Prostate gland (tissue), 2 donors: ENCODE measurements at regions not wholly inside any gene's neighbourhood (a gene's known extent, or its start where the extent isn't known, plus 50 kb on each side); places are given as distances from the start of the nearest gene placed in this dataset.
A peak's percentile ranks its signal among the peaks of the same experiment; 100 is the strongest.

Experiments used
- DNase-seq: peaks from one replicate; pipeline ENCODE4 v3.0.0-alpha.2; 2019; ENCODE audit warnings: low spot score
- H3K27ac ChIP-seq, 2 donors: fragments of 200-600 bp; sonication (generic); 2 replicates each; pipeline ENCODE4 v1.5.1; 2017 to 2019
- H3K27me3 ChIP-seq: fragments of 200-600 bp; sonication (generic); replicated peaks from 2 replicates; pipeline ENCODE4 v1.5.1; 2019; ENCODE audit not compliant: insufficient read depth
- H3K36me3 ChIP-seq, 2 donors: fragments of 200-600 bp; sonication (generic); 1 replicate in 1 of 2; 2 replicates in 1 of 2; pipeline versions ENCODE4 v1.5.1 to v1.8.1; 2017 to 2019
- H3K4me1 ChIP-seq: fragments of 200-600 bp; sonication (generic); replicated peaks from 2 replicates; pipeline ENCODE4 v1.5.1; 2019
- H3K4me3 ChIP-seq, 2 donors: fragments of 200-600 bp; sonication (generic); 2 replicates each; pipeline ENCODE4 v1.5.1; 2017 to 2019
- H3K9me3 ChIP-seq: fragments of 200-600 bp; sonication (generic); 2 replicates; pipeline ENCODE4 v1.5.1; 2017
- POLR2A ChIP-seq: fragments of 450-650 bp; IDR thresholded peaks from one replicate; pipeline ENCODE4 v1.6.1; 2016; ENCODE audit warnings: antibody characterized with exemption, mild to moderate bottlenecking
- POLR2AphosphoS5 ChIP-seq: sonication (generic); formaldehyde crosslinking; IDR thresholded peaks from one replicate; pipeline ENCODE4 v1.6.1; 2017; ENCODE audit warnings: antibody characterized with exemption
- WGBS: methylation state at CpG from one replicate; pipeline ENCODE4 v1.1.5; 2018; 5-methylcytosine and 5-hydroxymethylcytosine counted together
- intact Hi-C: fragments of 100-400 bp; cut with DNase I; formaldehyde crosslinking; loops from one replicate; pipeline ENCODE4 v1.14.2; 2022
- TF ChIP-seq, protein P1 (sequence below), 4 experiments: fragments of 200-600 bp in 2 of 4; fragments of 450-650 bp in 2 of 4; sonication (generic) in 2 of 4; IDR thresholded peaks; 1 replicate in 3 of 4; 2 replicates in 1 of 4; pipeline ENCODE4 v1.5.1; 2016 to 2019; ENCODE audit warnings: antibody characterized with exemption in 4 of 4, mild to moderate bottlenecking in 2 of 4, moderate library complexity in 2 of 4

DNA sequence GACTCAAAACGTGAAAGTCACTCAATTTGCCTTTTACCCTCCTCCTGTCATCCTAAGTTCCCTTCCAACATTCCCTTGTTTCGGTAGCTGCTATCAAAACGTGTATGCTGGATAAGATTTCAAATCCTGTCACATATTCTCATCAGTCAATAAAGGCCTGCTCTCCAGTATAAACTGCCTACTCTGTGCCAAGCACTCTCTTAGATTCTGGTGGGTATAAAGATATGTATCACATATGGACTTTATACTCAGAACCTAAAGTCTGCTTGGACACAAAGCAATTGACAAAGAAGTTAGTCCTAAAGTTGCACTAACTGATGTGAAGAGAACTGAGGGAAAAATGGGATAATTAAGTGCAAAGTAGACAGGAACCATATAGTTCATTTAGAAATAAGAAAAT, 476.6 kb upstream of the MARCKS start:
- no peak overlapping the region for H3K4me3 ChIP-seq
- H3K27ac ChIP-seq: no peak overlapping the region
- H3K9me3 ChIP-seq: no peaks in the 10 kb centered on the region
- DNase-seq: no peak
- intact Hi-C loops: no loop called here
- WGBS: 71% methylated on average over 3 of the region's 3 CpGs
- no peaks in the 10 kb centered on the region for H3K4me1 ChIP-seq
- TF ChIP-seq POLR2A (no peak), POLR2AphosphoS5 (no peak)
- TF ChIP-seq, protein P1, sequence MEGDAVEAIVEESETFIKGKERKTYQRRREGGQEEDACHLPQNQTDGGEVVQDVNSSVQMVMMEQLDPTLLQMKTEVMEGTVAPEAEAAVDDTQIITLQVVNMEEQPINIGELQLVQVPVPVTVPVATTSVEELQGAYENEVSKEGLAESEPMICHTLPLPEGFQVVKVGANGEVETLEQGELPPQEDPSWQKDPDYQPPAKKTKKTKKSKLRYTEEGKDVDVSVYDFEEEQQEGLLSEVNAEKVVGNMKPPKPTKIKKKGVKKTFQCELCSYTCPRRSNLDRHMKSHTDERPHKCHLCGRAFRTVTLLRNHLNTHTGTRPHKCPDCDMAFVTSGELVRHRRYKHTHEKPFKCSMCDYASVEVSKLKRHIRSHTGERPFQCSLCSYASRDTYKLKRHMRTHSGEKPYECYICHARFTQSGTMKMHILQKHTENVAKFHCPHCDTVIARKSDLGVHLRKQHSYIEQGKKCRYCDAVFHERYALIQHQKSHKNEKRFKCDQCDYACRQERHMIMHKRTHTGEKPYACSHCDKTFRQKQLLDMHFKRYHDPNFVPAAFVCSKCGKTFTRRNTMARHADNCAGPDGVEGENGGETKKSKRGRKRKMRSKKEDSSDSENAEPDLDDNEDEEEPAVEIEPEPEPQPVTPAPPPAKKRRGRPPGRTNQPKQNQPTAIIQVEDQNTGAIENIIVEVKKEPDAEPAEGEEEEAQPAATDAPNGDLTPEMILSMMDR (IDR thresholded peaks at IDR 0.05): no peak
- no peaks in the 10 kb centered on the region for H3K36me3 ChIP-seq
- no peaks in the 10 kb centered on the region for H3K27me3 ChIP-seq

- Histone ChIP-seq H3K4me1 (no peaks in the 10 kb centered on the region), H3K36me3 (no peaks in the 10 kb centered on the region), H3K4me3 (no peak overlapping the region), H3K27me3 (no peaks in the 10 kb centered on the region), H3K9me3 (no peaks in the 10 kb centered on the region), H3K27ac (no peak overlapping the region)
- intact Hi-C loops: no loop called here
- TF ChIP-seq, protein P1 (IDR thresholded peaks at IDR 0.05): no peak
- no peak for TF ChIP-seq POLR2A
- no peak for TF ChIP-seq POLR2AphosphoS5
- no peak for DNase-seq
These were observed 475.9 kb upstream of the MARCKS start for GRCh38 chr6:113381232-113381631.

GRCh38 chr6:113381959-113382358, 475.2 kb upstream of the MARCKS start:
- intact Hi-C loops: no loop called here
- Histone ChIP-seq H3K4me1 (no peaks in the 10 kb centered on the region), H3K9me3 (no peaks in the 10 kb centered on the region), H3K36me3 (no peaks in the 10 kb centered on the region), H3K4me3 (no peak overlapping the region), H3K27me3 (no peaks in the 10 kb centered on the region), H3K27ac (no peak overlapping the region)
- TF ChIP-seq POLR2AphosphoS5 (peak; percentile 11), POLR2A (no peak)
- TF ChIP-seq, protein P1 (IDR thresholded peaks at IDR 0.05): no peak
- 18% methylated on average over 2 of the region's 2 CpGs for WGBS
- DNase-seq: peak; percentile 62

GRCh38 chr6:113383701-113384100, 473.4 kb upstream of the MARCKS start:
- Histone ChIP-seq H3K4me3 (no peak overlapping the region), H3K9me3 (no peaks in the 10 kb centered on the region), H3K36me3 (no peaks in the 10 kb centered on the region), H3K27me3 (no peaks in the 10 kb centered on the region), H3K27ac (no peak overlapping the region), H3K4me1 (no peaks in the 10 kb centered on the region)
- intact Hi-C loops: no loop called here
- TF ChIP-seq, protein P1 (IDR thresholded peaks at IDR 0.05): no peak
- WGBS: 93% methylated on average over 2 of the region's 2 CpGs
- no peak for DNase-seq

- intact Hi-C loops: no loop called here
- no peaks in the 10 kb centered on the region for H3K36me3 ChIP-seq
- H3K4me1 ChIP-seq: no peaks in the 10 kb centered on the region
- 83% methylated on average over 2 of the region's 2 CpGs for WGBS
- no peak for DNase-seq
- no peaks in the 10 kb centered on the region for H3K9me3 ChIP-seq
- no peak overlapping the region for H3K4me3 ChIP-seq
- H3K27ac ChIP-seq: no peak overlapping the region
- TF ChIP-seq POLR2AphosphoS5 (no peak), POLR2A (no peak)
- TF ChIP-seq, protein P1 (IDR thresholded peaks at IDR 0.05): no peak
- H3K27me3 ChIP-seq: no peaks in the 10 kb centered on the region
These were observed 472.1 kb upstream of the MARCKS start for GRCh38 chr6:113385020-113385431.
